PC-3 (cell line): ENCODE measurements at regions not wholly inside any gene's neighbourhood (a gene's known extent, or its start where the extent isn't known, plus 50 kb on each side); places are given as distances from the start of the nearest gene placed in this dataset.

Experiments
- EZH2 ChIP-seq: fragments of 300-600 bp; sonication (generic); IDR thresholded peaks from one replicate; pipeline ENCODE4 v1.6.1; 2017; ENCODE audit warnings: antibody characterized with exemption, mild to moderate bottlenecking, low read length; ENCODE audit not compliant: unreplicated experiment
- EZH2phosphoT487 ChIP-seq: fragments of 300-600 bp; sonication (generic); IDR thresholded peaks from 2 replicates; pipeline ENCODE4 v1.6.1; 2018; ENCODE audit warnings: mild to moderate bottlenecking, antibody characterized with exemption, low read length, borderline replicate concordance
- TF ChIP-seq, protein P1 (sequence below): fragments of 300-600 bp; sonication (generic); conservative IDR thresholded peaks from 2 replicates; pipeline ENCODE4 v1.5.1; 2017; ENCODE audit warnings: antibody characterized with exemption, low read depth, mild to moderate bottlenecking, low read length

DNA sequence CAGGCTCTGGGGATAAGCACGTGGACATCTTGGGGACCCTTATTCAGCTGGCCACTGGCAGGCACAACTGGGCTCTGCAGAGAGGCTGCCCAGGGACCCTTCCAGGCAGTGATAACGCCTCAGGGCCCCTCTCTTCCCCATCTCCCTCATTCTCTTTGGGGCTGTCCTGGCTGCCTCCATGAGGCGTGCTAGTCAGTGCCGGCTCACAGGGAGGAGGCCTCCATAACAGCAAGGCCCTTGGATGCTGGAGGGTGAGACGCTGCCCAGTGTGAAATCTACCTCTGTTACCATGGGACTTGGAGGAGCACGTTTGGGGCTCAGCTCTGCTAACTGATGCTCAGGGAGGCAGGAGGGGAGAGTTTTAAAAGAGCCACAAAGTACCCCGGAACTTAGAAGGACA is 221.3 kb downstream of the CTTN start:
- TF ChIP-seq, protein P1, sequence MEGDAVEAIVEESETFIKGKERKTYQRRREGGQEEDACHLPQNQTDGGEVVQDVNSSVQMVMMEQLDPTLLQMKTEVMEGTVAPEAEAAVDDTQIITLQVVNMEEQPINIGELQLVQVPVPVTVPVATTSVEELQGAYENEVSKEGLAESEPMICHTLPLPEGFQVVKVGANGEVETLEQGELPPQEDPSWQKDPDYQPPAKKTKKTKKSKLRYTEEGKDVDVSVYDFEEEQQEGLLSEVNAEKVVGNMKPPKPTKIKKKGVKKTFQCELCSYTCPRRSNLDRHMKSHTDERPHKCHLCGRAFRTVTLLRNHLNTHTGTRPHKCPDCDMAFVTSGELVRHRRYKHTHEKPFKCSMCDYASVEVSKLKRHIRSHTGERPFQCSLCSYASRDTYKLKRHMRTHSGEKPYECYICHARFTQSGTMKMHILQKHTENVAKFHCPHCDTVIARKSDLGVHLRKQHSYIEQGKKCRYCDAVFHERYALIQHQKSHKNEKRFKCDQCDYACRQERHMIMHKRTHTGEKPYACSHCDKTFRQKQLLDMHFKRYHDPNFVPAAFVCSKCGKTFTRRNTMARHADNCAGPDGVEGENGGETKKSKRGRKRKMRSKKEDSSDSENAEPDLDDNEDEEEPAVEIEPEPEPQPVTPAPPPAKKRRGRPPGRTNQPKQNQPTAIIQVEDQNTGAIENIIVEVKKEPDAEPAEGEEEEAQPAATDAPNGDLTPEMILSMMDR = no peak
- TF ChIP-seq EZH2 (no peak), EZH2phosphoT487 (no peak)
